Activated T-helper 1 cell treated with anti-CD3 and anti-CD28 coated beads, Interleukin-12 subunit alpha, Interleukin-12 subunit beta, Interleukin-2, Interleukin-4 antibody, amounts not matched to agents 30 ng/mL and 10 ng/mL and 1 ng/mL, durations not matched to agents 14 hours and 24 hours and 36 hours (primary cell): ENCODE measurements at regions not wholly inside any gene's neighbourhood (a gene's known extent, or its start where the extent isn't known, plus 50 kb on each side); places are given as distances from the start of the nearest gene placed in this dataset.
"Not testable (repeated sequence)": the region's sequence is repeated elsewhere in the genome, so short reads cannot be mapped to it uniquely, and the experiment has no call there.

Experiments
- DNase-seq: peaks from one replicate; pipeline ENCODE4 v3.0.0; 2021; ENCODE audit warnings: low spot score
- H3K27ac Mint-ChIP-seq: one replicate; pipeline ENCODE4 v1.8.0; 2021; ENCODE audit warnings: mild to moderate bottlenecking, mixed read lengths
- H3K27me3 Mint-ChIP-seq: one replicate; pipeline ENCODE4 v1.8.0; 2022; ENCODE audit warnings: mild to moderate bottlenecking, moderate library complexity, mixed read lengths; ENCODE audit not compliant: insufficient read depth
- H3K36me3 Mint-ChIP-seq: one replicate; pipeline ENCODE4 v1.8.0; 2021; ENCODE audit warnings: low read depth, mixed read lengths
- H3K4me1 Mint-ChIP-seq: one replicate; pipeline ENCODE4 v1.8.0; 2021; ENCODE audit warnings: low read depth, mixed read lengths
- H3K4me3 Mint-ChIP-seq: one replicate; pipeline ENCODE4 v1.8.0; 2021; ENCODE audit warnings: mild to moderate bottlenecking, moderate library complexity, mixed read lengths
- H3K9me3 Mint-ChIP-seq: one replicate; pipeline ENCODE4 v1.8.0; 2021; ENCODE audit warnings: mixed read lengths
- intact Hi-C: fragments of 100-400 bp; cut with micrococcal nuclease; formaldehyde crosslinking; loops from one replicate; pipeline ENCODE4 v1.15.1; 2024

DNA sequence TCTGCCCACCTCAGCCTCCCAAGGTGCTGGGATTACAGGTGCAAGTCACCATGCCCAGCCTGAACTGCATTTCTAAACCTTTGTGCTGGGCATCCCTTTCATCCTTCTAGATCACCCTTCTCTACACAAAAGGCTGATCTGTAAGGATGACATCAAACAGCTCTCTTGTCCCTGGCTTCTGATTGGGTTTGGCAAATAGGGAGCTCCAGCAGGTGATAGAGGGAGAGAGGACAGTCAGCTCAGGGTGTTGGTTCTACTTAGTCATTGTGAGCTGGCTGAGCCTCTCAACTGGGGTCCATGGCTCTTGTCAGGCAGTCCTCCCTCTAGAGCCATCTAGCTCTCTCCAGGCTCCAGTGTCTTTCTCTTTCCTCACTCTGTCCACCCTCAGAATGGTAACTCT is 237.6 kb upstream of the JARID2 start:
- Mint-ChIP-seq H3K4me3 (no peak overlapping the region), H3K36me3 (peaks cover 2% of the 10 kb centered on the region), H3K27ac (peak overlapping the region; percentile 31), H3K27me3 (no peaks in the 10 kb centered on the region), H3K4me1 (peaks cover 6% of the 10 kb centered on the region), H3K9me3 (no peaks in the 10 kb centered on the region)
- intact Hi-C loops, result no loop called here
- no peak for DNase-seq

- intact Hi-C loops, result no loop called here
- Mint-ChIP-seq H3K27ac (no peak overlapping the region), H3K36me3 (peaks cover 7% of the 10 kb centered on the region), H3K4me3 (no peak overlapping the region), H3K27me3 (peaks cover 3% of the 10 kb centered on the region), H3K4me1 (peaks cover 25% of the 10 kb centered on the region), H3K9me3 (no peaks in the 10 kb centered on the region)
- no peak for DNase-seq
Observed at GRCh38 chr6:15014958-15015357, 230.9 kb upstream of the JARID2 start.

DNA sequence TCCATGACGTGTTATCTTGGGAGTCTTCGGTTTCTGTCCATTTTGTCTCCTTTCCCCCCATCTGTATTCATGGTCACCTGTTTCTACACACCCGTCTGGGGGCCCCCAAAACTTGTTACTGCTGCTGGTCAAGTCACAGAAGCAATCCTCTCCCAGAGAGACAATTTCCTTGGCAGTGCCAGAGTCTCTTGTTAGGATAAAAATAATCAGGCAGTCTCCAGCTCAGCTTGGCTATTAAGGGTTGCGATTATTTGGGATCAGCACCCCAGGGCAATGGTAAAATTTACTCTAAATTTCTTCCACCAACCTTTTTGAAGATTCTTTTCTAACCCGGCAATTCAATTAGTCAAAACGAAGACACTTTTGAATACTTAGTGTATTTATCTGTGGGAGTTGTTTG is 229.1 kb upstream of the JARID2 start:
- peaks cover 12% of the 10 kb centered on the region for H3K36me3 Mint-ChIP-seq
- intact Hi-C loops, result no loop called here
- no peak overlapping the region for H3K4me3 Mint-ChIP-seq
- H3K27ac Mint-ChIP-seq, result no peak overlapping the region
- H3K4me1 Mint-ChIP-seq, result peaks cover 38% of the 10 kb centered on the region
- peaks cover 4% of the 10 kb centered on the region for H3K9me3 Mint-ChIP-seq
- H3K27me3 Mint-ChIP-seq, result peaks cover 3% of the 10 kb centered on the region
- no peak for DNase-seq

- Mint-ChIP-seq H3K36me3 (peaks cover 12% of the 10 kb centered on the region), H3K27me3 (peaks cover 3% of the 10 kb centered on the region), H3K4me1 (peaks cover 41% of the 10 kb centered on the region), H3K4me3 (peak overlapping the region; percentile 31), H3K27ac (peak overlapping the region; percentile 61), H3K9me3 (peaks cover 4% of the 10 kb centered on the region)
- DNase-seq, result no peak
- intact Hi-C loops, result no loop called here
Observed at GRCh38 chr6:15017261-15017660, 228.6 kb upstream of the JARID2 start.

- peak overlapping the region; percentile 61 for H3K27ac Mint-ChIP-seq
- H3K36me3 Mint-ChIP-seq, result peaks cover 12% of the 10 kb centered on the region
- peaks cover 42% of the 10 kb centered on the region for H3K4me1 Mint-ChIP-seq
- H3K9me3 Mint-ChIP-seq, result peaks cover 4% of the 10 kb centered on the region
- intact Hi-C loops, result loop anchor here (2.0 kb wide), 1 partner anchor 15 kb away; no protein-coding TSS in a partner anchor
- H3K4me3 Mint-ChIP-seq, result peak overlapping the region; percentile 31
- DNase-seq, result no peak
- peaks cover 3% of the 10 kb centered on the region for H3K27me3 Mint-ChIP-seq
Observed at GRCh38 chr6:15017803-15018202, 228.1 kb upstream of the JARID2 start.

- Mint-ChIP-seq H3K4me3 (no peak overlapping the region), H3K36me3 (peaks cover 12% of the 10 kb centered on the region)
- intact Hi-C loops, result no loop called here
Observed at GRCh38 chr6:15020119-15020770, 225.6 kb upstream of the JARID2 start.

DNA sequence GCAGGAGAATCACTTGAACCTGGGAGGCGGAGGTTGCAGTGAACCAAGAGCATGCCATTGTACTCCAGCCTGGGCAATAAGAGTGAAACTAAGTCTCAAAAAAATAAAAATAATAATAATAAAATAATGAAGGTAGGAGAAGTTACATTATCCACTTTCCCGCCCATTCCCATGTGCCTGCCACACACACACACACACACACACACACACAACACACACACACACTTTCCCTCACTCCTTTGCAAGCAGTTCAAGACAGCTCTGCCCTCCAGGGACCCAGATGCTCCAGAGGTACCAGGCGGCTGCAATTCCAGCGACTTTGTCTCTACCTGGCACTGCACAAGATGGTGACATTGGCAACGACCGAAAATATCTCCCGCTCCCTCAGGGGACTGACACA is 224.8 kb upstream of the JARID2 start:
- H3K9me3 Mint-ChIP-seq, result peaks cover 4% of the 10 kb centered on the region
- DNase-seq, result no peak
- peaks cover 12% of the 10 kb centered on the region for H3K36me3 Mint-ChIP-seq
- intact Hi-C loops, result no loop called here
- no peak overlapping the region for H3K4me3 Mint-ChIP-seq
- H3K27me3 Mint-ChIP-seq, result no peaks in the 10 kb centered on the region
- no peak overlapping the region for H3K27ac Mint-ChIP-seq
- peaks cover 62% of the 10 kb centered on the region for H3K4me1 Mint-ChIP-seq

More at GRCh38 chr6:15020119-15020770, 225.6 kb upstream of the JARID2 start:
- Mint-ChIP-seq H3K27ac (no peak overlapping the region), H3K4me1 (peaks cover 56% of the 10 kb centered on the region), H3K9me3 (peaks cover 4% of the 10 kb centered on the region), H3K27me3 (peaks cover 2% of the 10 kb centered on the region)
- DNase-seq, result no peak

GRCh38 chr6:15023018-15023417 is 222.9 kb upstream of the JARID2 start:
- peaks cover 55% of the 10 kb centered on the region for H3K4me1 Mint-ChIP-seq
- H3K9me3 Mint-ChIP-seq, H3K36me3 Mint-ChIP-seq, DNase-seq, H3K27me3 Mint-ChIP-seq: not testable (repeated sequence)
- H3K27ac Mint-ChIP-seq, result peak overlapping the region; percentile 94
- peak overlapping the region; percentile 31 for H3K4me3 Mint-ChIP-seq
- intact Hi-C loops, result loop anchor here (1.0 kb wide), 7 partner anchors 9 to 599 kb away; no protein-coding TSS in a partner anchor

- peak overlapping the region; percentile 31 for H3K4me3 Mint-ChIP-seq
Observed at GRCh38 chr6:15023448-15023847, 222.4 kb upstream of the JARID2 start.

GRCh38 chr6:15025446-15025845 is 220.4 kb upstream of the JARID2 start:
- intact Hi-C loops, result no loop called here
- peaks cover 47% of the 10 kb centered on the region for H3K4me1 Mint-ChIP-seq
- H3K36me3 Mint-ChIP-seq, result peaks cover 3% of the 10 kb centered on the region
- H3K4me3 Mint-ChIP-seq, result no peak overlapping the region
- H3K27ac Mint-ChIP-seq, result no peak overlapping the region
- H3K9me3 Mint-ChIP-seq, result peaks cover 1% of the 10 kb centered on the region
- no peaks in the 10 kb centered on the region for H3K27me3 Mint-ChIP-seq
- DNase-seq, result no peak

More at GRCh38 chr6:15023448-15023847, 222.4 kb upstream of the JARID2 start:
- Mint-ChIP-seq H3K9me3 (peaks cover 4% of the 10 kb centered on the region), H3K4me1 (peaks cover 53% of the 10 kb centered on the region), H3K27ac (peak overlapping the region; percentile 94), H3K27me3 (no peaks in the 10 kb centered on the region), H3K36me3 (peaks cover 5% of the 10 kb centered on the region)
- peak; percentile 48 for DNase-seq
- intact Hi-C loops, result loop anchor here (1.0 kb wide), 7 partner anchors 9 to 599 kb away; no protein-coding TSS in a partner anchor

GRCh38 chr6:15026832-15027231 is 219.0 kb upstream of the JARID2 start:
- DNase-seq, result no peak
- Mint-ChIP-seq H3K9me3 (peaks cover 10% of the 10 kb centered on the region), H3K27me3 (no peaks in the 10 kb centered on the region), H3K27ac (no peak overlapping the region), H3K36me3 (no peaks in the 10 kb centered on the region), H3K4me3 (no peak overlapping the region), H3K4me1 (peaks cover 44% of the 10 kb centered on the region)
- intact Hi-C loops, result no loop called here

- intact Hi-C loops, result no loop called here
- H3K9me3 Mint-ChIP-seq, result peaks cover 11% of the 10 kb centered on the region
- DNase-seq, result no peak
- H3K4me3 Mint-ChIP-seq, result no peak overlapping the region
- H3K27ac Mint-ChIP-seq, result no peak overlapping the region
- no peaks in the 10 kb centered on the region for H3K36me3 Mint-ChIP-seq
- no peaks in the 10 kb centered on the region for H3K27me3 Mint-ChIP-seq
- peaks cover 47% of the 10 kb centered on the region for H3K4me1 Mint-ChIP-seq
Observed at GRCh38 chr6:15027472-15027871, 218.4 kb upstream of the JARID2 start.

DNA sequence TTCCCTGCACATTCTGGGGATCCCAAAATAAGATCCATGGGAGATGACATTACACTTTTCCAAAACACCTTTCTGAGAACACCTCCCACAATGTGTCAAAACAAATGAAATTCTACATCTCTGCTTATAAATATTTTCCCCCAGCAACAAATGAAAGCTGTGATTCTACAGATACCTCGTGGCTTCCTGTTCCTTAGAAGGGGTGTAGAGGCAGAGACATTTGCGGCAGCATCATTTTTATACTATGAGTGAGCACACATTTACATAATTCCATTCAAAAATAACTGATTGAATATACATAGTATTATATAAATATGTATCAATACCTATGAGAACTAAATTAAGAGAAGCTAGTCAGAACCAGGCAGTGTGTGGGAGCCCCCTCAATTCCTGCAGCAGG is 213.9 kb upstream of the JARID2 start:
- H3K27me3 Mint-ChIP-seq, result no peaks in the 10 kb centered on the region
- H3K9me3 Mint-ChIP-seq, result peaks cover 11% of the 10 kb centered on the region
- DNase-seq, result no peak
- H3K4me3 Mint-ChIP-seq, result no peak overlapping the region
- no peak overlapping the region for H3K27ac Mint-ChIP-seq
- intact Hi-C loops, result loop anchor here (1.0 to 2.0 kb wide), 2 partner anchors 9 to 13 kb away; no protein-coding TSS in a partner anchor
- H3K4me1 Mint-ChIP-seq, result peaks cover 40% of the 10 kb centered on the region
- H3K36me3 Mint-ChIP-seq, result no peaks in the 10 kb centered on the region
